CD4-positive, alpha-beta T cell (primary cell): ENCODE measurements at regions not wholly inside any gene's neighbourhood (a gene's known extent, or its start where the extent isn't known, plus 50 kb on each side); places are given as distances from the start of the nearest gene placed in this dataset.

Experiments used
- ATAC-seq: fragments of 200-7000 bp; cut with Tn5 transposase; one replicate; pipeline ENCODE4 v1.10.0; 2022; ENCODE audit warnings: mild to moderate bottlenecking; ENCODE audit not compliant: poor library complexity
- CTCF ChIA-PET: fragments of 350-600 bp; sonication (Branson Sonifier 250); formaldehyde crosslinking; loops from one replicate; lab custom pipeline; 2021; ENCODE audit warnings: antibody characterized with exemption, inconsistent platforms; lab: Charles Lee
- POLR2A ChIA-PET: fragments of 350-600 bp; sonication (Branson Sonifier 250); formaldehyde crosslinking; loops from one replicate; lab custom pipeline; 2021; ENCODE audit warnings: antibody characterized with exemption, inconsistent platforms; lab: Charles Lee
- DNase-seq, 14 experiments: peaks; one replicate each; pipeline ENCODE4 v3.0.0-alpha.2; 2013 to 2020; ENCODE audit warnings: mixed read lengths in 2 of 14
- H3K27ac ChIP-seq, 2 donors: one replicate each; pipeline versions ENCODE4 v1.5.1 to v1.7.0; 2013; ENCODE audit warnings: low read length in 2 of 2, low read depth in 1 of 2, mild to moderate bottlenecking in 1 of 2
- H3K27me3 ChIP-seq, 2 experiments: 1 replicate in 1 of 2; 2 replicates in 1 of 2; pipeline versions ENCODE4 v1.6.1 to v1.7.0; 2013; ENCODE audit warnings: low read length in 2 of 2, control low read depth in 1 of 2, mild to moderate bottlenecking in 1 of 2, moderate library complexity in 1 of 2; ENCODE audit not compliant: insufficient read depth in 2 of 2, control insufficient read depth in 1 of 2
- H3K36me3 ChIP-seq: one replicate; pipeline ENCODE4 v1.6.1; 2013; ENCODE audit warnings: low read length, control low read depth; ENCODE audit not compliant: insufficient read depth
- H3K4me1 ChIP-seq: one replicate; pipeline ENCODE4 v1.6.1; 2013; ENCODE audit warnings: low read length, control low read depth; ENCODE audit not compliant: insufficient read depth
- H3K4me3 ChIP-seq: one replicate; pipeline ENCODE4 v1.5.1; 2013; ENCODE audit warnings: mild to moderate bottlenecking, low read length, moderate library complexity
- H3K9me3 ChIP-seq, 2 experiments: 1 replicate in 1 of 2; 2 replicates in 1 of 2; pipeline versions ENCODE4 v1.6.1 to v1.7.0; 2013; ENCODE audit warnings: low read length in 2 of 2, mild to moderate bottlenecking in 2 of 2, control low read depth in 1 of 2, moderate library complexity in 1 of 2; ENCODE audit not compliant: control insufficient read depth in 1 of 2, insufficient read depth in 1 of 2
- H3K27ac Mint-ChIP-seq: one replicate; pipeline ENCODE4 v1.8.0; 2020; ENCODE audit warnings: mixed read lengths
- H3K27me3 Mint-ChIP-seq: one replicate; pipeline ENCODE4 v1.8.0; 2021; ENCODE audit warnings: mixed read lengths
- H3K36me3 Mint-ChIP-seq: one replicate; pipeline ENCODE4 v1.8.0; 2021; ENCODE audit warnings: low read depth, mixed read lengths
- H3K4me1 Mint-ChIP-seq: one replicate; pipeline ENCODE4 v1.8.0; 2021; ENCODE audit warnings: low read depth, mixed read lengths
- H3K4me3 Mint-ChIP-seq: one replicate; pipeline ENCODE4 v1.8.0; 2020; ENCODE audit warnings: mild to moderate bottlenecking, mixed read lengths
- H3K9me3 Mint-ChIP-seq: one replicate; pipeline ENCODE4 v1.8.0; 2020; ENCODE audit warnings: mixed read lengths
- intact Hi-C, 2 experiments: fragments of 100-400 bp; cut with DNase I in 1 of 2; cut with micrococcal nuclease in 1 of 2; formaldehyde crosslinking; loops; one replicate each; pipeline versions ENCODE4 v1.15.1 to v1.9.0; 2023 to 2025; cut with DNase I, micrococcal nuclease
- TF ChIP-seq, protein P1 (sequence below): fragments of 200-600 bp; IDR thresholded peaks from one replicate; pipeline ENCODE4 v1.8.0; 2022; ENCODE audit warnings: antibody characterized with exemption, mild to moderate bottlenecking

DNA sequence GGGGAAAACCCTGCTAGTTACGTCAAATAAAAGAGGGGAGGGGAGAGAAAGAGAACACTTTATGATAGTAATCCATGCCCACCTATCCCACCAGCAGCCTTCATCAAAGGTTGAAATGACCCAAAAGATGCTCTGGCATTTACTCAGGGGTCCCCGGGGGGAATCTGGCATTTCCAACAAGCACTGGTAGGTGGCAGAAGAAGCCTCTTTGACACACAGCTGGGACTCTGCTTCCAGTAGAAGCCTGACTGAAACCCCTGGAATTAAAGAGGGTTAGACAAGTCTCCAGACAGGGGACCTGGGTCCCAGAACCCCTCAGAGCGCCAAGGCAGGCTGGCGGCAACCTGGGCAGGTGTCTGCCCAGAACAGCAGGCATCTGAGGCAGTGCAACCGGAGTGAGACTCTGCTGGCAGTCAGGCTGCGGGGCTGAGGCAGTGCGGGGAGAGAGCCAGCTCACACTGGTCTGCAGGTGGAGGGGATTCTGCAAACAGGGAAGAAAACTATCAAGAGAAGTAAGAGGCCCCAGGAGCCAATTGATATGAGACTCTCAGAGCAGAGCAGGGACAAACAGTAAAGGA lies 85.0 kb upstream of the CAPRIN2 start:
- H3K36me3 ChIP-seq, result no peaks in the 10 kb centered on the region
- Mint-ChIP-seq H3K4me3 (no peak overlapping the region), H3K36me3 (no peaks in the 10 kb centered on the region), H3K9me3 (no peaks in the 10 kb centered on the region), H3K27ac (no peak overlapping the region), H3K27me3 (peaks cover 32% of the 10 kb centered on the region), H3K4me1 (no peaks in the 10 kb centered on the region)
- no peak for DNase-seq
- H3K4me3 ChIP-seq, result no peak overlapping the region
- H3K9me3 ChIP-seq, result no peaks in the 10 kb centered on the region
- no peak for ATAC-seq
- no peak overlapping the region for H3K27ac ChIP-seq
- H3K27me3 ChIP-seq, result peaks cover 3 to 13% of the 10 kb centered on the region in 2 experiments
- CTCF ChIA-PET, result no interaction called here
- H3K4me1 ChIP-seq, result no peaks in the 10 kb centered on the region
- intact Hi-C loops, result loop anchor here in 1 of 2 experiments (10.0 kb wide), 1 partner anchor 1285 kb away; no protein-coding TSS in a partner anchor
- TF ChIP-seq, protein P1, sequence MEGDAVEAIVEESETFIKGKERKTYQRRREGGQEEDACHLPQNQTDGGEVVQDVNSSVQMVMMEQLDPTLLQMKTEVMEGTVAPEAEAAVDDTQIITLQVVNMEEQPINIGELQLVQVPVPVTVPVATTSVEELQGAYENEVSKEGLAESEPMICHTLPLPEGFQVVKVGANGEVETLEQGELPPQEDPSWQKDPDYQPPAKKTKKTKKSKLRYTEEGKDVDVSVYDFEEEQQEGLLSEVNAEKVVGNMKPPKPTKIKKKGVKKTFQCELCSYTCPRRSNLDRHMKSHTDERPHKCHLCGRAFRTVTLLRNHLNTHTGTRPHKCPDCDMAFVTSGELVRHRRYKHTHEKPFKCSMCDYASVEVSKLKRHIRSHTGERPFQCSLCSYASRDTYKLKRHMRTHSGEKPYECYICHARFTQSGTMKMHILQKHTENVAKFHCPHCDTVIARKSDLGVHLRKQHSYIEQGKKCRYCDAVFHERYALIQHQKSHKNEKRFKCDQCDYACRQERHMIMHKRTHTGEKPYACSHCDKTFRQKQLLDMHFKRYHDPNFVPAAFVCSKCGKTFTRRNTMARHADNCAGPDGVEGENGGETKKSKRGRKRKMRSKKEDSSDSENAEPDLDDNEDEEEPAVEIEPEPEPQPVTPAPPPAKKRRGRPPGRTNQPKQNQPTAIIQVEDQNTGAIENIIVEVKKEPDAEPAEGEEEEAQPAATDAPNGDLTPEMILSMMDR, result no peak
- POLR2A ChIA-PET, result no interaction called here

DNA sequence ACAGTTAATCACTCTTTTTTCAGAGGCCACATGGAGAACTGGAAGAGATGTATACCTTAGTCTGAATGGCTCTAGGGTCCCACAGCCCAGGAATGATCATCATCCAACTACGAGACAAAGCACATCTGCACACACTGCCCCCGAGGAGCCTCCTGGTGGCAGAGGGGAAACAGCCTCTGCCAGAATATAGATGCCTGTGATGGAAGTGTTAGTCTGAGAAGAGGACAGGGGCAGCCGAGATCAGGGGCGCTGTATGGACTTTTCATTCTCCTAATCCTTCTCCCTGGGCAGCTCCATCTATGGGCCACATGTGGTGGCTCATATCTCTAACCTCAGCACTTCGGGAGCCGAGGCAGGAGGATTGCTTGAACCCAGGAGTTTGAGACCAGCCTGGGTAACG lies 82.8 kb upstream of the CAPRIN2 start:
- TF ChIP-seq, protein P1, result no peak
- no peaks in the 10 kb centered on the region for H3K36me3 ChIP-seq
- DNase-seq, result no peak
- H3K27ac ChIP-seq, result no peak overlapping the region
- intact Hi-C loops, result no loop called here
- Mint-ChIP-seq H3K9me3 (no peaks in the 10 kb centered on the region), H3K27me3 (peaks cover 38% of the 10 kb centered on the region), H3K4me1 (no peaks in the 10 kb centered on the region), H3K4me3 (no peak overlapping the region), H3K36me3 (no peaks in the 10 kb centered on the region), H3K27ac (no peak overlapping the region)
- CTCF ChIA-PET, result no interaction called here
- no peaks in the 10 kb centered on the region for H3K9me3 ChIP-seq
- ATAC-seq, result no peak
- H3K27me3 ChIP-seq, result peaks cover 9 to 13% of the 10 kb centered on the region in 2 experiments
- H3K4me3 ChIP-seq, result no peak overlapping the region
- H3K4me1 ChIP-seq, result no peaks in the 10 kb centered on the region
- POLR2A ChIA-PET, result no interaction called here

DNA sequence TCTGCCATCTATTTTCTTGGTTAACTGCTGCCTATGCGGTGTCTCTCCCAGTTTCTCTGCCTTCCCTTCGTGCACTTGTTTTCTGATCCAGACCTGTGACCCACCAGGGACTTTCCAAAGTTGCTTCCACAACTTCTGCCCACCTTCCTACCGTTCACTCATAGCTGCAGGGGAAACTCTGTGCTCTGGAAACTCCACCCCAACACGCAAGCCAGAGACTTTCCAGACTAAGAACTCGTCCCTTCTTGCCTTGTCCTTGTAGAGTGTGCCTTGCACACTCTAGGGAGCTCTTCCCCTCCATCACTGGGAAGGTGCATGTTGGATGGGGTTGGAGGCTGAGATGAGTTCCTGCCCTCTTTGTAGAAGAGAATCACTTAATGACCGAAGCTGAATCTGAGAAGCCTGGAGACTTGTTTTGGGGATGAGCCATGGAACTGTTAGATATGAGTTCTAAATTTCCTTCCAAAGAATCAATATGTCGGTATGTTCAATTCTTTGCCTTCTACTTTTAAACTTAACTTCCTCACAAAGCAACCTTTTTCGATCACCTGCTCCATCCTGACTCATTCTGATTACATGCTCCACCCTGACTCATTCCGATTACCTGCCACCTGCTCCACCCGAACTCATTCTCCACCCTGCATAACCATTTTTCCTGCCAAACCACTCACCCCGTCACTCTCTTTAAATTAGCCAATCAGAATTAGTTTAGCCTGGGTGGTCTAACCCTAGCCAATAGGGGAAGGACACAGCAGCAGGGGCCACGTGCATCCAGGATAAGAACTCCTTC lies 82.1 kb upstream of the CAPRIN2 start:
- ATAC-seq, result no peak
- no peaks in the 10 kb centered on the region for H3K9me3 Mint-ChIP-seq
- Histone ChIP-seq H3K4me3 (no peak overlapping the region), H3K27ac (no peak overlapping the region), H3K4me1 (no peaks in the 10 kb centered on the region), H3K9me3 (no peaks in the 10 kb centered on the region), H3K36me3 (no peaks in the 10 kb centered on the region), H3K27me3 (peaks cover 9 to 13% of the 10 kb centered on the region in 2 experiments)
- no peak for DNase-seq
- CTCF ChIA-PET, result no interaction called here
- H3K4me3 Mint-ChIP-seq, result no peak overlapping the region
- TF ChIP-seq, protein P1, result no peak
- no peaks in the 10 kb centered on the region for H3K4me1 Mint-ChIP-seq
- H3K27me3 Mint-ChIP-seq, result peaks cover 39% of the 10 kb centered on the region
- intact Hi-C loops, result no loop called here
- H3K36me3 Mint-ChIP-seq, result no peaks in the 10 kb centered on the region
- POLR2A ChIA-PET, result no interaction called here
- H3K27ac Mint-ChIP-seq, result no peak overlapping the region
